NCI-H2029 (cell line): ENCODE measurements at regions not wholly inside any gene's neighbourhood (a gene's known extent, or its start where the extent isn't known, plus 50 kb on each side); places are given as distances from the start of the nearest gene placed in this dataset.

ENCODE experiments used
- DNase-seq: peaks from one replicate; lab custom pipeline; 2025; lab: John Stamatoyannopoulos, UW

DNA sequence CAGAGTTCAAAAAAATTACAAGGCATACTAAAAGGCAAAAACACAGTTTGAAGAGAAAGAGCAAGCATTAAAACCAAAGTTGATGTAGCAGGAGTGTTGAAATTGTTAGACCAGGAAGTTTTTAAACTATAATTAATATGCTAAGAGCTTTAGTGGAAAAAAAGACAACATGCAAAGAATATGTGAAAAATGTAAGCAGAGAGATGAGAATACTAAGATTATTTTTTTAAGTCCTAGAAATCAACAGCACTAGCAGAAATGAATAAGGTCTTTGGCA is 192.6 kb downstream of the ERMARD start:
- no peak for DNase-seq

- DNase-seq = no peak
Observed at GRCh38 chr6:169943241-169944060, 192.0 kb downstream of the ERMARD start.

DNA sequence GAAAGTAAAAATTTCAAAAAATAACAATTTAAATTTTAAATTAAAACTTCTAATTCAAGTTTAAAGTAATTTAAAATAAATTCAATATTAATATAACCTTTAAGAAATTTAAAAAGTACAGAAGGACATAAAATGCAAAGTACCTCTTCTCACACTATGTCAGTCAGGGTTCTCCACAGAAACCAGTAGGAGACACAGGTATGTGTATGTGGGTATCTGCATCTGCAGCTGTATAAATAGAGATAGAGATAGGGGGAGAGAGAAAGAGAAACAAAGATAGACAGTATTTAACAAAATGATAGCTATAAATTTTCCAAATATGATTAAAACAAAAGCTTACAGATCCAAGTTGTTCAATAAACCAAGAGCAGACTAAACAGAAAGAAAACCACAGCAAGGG is 190.8 kb downstream of the ERMARD start:
- no peak for DNase-seq

GRCh38 chr6:169940481-169941271 is 189.3 kb downstream of the ERMARD start:
- no peak for DNase-seq

DNA sequence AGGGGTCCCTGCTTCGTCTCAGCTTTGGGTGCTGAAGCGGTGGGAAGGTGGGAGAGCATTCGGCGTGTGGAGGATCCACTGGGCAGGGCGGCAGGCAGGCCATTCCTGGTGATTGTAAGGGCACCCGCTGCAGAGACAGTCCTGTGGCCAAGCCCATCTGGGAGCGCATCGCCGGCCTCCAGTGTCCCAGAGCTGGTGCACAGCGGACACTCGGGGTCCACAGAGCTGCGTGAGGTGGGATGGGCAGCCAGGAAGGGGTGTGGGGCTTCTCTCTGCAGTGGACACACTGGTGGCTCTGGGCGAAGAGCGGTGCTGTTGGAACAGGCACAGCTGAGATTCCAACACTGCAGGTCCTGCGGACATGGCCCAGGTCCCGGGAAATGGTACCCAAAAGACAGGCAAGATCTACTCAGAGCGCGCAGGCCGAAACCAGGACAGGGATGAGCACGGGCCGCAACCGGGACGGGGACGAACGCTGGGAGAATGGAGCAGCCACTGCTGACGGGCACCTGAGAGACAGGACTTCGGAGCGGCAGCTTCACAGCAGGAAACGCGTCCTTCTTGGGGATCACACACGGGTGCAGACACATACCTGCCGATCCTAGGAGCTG is 188.2 kb downstream of the ERMARD start:
- no peak for DNase-seq

DNA sequence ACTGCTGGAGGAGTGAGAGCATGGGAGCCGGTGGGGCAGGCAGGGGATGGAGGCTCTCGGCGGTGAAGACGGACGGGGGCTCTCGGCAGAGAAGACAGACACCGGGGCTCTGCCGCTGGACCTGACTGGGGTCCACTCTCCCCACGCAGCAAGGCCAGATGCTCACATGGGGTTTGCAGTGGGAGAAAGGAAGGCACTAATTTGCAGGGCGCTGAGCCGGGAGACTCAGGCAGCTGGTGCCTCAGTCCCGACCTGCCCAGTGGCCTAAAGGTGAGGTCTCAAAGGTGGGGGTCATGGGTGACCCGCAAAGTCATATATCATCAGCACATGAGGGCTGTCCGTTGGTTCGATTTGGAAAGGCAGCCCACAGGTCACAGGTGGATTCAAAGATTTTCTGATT is 187.3 kb downstream of the ERMARD start:
- no peak for DNase-seq

- no peak for DNase-seq
Observed at GRCh38 chr6:169938262-169938701, 186.9 kb downstream of the ERMARD start.

DNA sequence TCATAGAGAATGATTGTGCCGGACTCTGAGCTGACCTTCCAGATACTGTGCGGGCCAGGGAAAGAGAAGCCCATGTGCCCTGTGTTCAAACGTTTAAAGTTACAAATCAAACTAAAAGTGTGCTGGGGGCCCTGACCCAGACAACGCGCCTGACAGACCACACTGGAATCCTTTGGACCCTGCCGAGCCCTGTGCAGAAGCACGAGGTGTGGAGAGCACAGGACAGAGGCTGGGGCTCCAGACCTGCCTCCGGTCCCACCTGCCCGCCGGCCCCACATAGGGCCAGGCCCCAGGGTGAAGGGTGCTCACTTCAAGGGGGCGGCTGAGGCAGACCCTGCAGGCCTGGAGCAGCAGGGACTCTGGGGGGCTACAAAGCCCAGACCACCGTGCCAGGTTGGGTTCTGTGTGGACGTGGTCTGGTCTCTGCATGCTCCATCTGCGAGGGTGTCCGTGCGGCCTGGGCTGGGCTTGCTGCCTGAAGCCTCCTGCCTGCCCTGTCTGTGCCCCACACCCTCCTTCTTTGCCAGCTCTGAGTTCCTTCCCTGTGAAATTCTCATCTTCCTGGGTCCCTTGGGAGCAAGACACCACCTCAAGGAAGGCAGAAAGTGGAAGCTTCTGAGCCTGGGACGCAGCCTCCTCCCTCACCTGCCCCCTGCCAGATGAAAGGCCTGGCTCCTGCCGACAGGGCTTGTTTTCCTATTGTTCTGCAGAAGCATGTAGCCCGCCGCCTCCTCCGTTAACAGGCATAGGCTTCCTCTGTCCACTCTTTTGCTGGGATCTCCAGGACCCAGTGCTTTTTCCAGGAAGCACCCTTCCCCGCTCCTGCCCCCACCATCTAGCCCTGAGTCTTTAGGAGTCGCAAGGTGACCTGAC is 186.2 kb downstream of the ERMARD start:
- no peak for DNase-seq

DNA sequence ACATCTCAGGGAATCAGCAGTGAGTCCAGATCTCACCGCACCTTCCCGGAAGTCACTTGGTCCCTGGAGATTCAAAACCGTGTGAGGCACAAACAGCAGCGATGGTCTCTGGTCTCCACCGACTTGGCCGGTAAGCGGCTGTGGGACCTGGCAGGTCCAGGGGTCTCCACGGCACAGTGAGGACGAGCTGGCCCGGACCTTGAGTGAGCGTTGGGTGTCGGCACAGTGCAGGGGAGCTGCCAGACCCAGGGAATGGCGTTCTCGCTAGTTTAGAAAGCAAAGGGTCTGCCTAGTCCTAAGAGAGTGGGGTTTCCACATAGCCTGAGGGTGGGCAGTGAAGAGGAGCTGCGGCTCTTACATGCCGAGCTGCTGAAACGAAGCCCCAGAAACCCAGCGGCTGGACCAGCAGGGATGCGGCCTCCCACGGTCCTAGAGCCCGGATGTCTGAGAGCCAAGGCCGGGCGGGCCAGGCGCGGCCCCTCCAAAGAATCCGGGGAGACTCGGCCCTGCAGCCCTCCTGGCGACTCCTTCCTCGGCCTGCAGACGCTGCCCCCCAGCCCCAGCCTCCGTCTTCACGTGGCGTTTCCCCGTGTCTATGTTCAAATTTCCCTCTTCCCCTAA is 185.0 kb downstream of the ERMARD start:
- DNase-seq = no peak

DNA sequence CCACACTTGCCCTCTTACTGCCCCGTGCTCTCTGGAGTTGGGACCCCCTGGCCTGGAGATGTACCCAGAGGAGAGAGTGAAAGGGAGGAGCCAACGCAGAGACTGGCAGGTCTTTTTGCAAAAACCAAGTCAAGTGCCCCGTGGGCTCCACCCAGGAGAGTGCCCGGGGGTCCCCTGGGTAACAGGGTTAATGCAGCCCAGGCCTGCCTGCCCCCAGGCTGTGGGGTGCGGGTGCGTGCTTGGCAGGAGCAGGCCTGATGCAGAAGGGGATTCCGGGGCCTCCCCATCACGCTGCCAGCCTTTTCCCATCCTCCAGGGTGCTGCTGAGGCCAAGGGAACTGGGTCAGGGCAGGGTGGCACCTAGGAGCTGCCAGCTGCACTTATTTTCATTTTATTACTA is 184.4 kb downstream of the ERMARD start:
- DNase-seq = no peak

- no peak for DNase-seq
Observed at GRCh38 chr6:169935348-169935718, 183.9 kb downstream of the ERMARD start.

GRCh38 chr6:169934699-169935347 is 183.4 kb downstream of the ERMARD start:
- no peak for DNase-seq

DNA sequence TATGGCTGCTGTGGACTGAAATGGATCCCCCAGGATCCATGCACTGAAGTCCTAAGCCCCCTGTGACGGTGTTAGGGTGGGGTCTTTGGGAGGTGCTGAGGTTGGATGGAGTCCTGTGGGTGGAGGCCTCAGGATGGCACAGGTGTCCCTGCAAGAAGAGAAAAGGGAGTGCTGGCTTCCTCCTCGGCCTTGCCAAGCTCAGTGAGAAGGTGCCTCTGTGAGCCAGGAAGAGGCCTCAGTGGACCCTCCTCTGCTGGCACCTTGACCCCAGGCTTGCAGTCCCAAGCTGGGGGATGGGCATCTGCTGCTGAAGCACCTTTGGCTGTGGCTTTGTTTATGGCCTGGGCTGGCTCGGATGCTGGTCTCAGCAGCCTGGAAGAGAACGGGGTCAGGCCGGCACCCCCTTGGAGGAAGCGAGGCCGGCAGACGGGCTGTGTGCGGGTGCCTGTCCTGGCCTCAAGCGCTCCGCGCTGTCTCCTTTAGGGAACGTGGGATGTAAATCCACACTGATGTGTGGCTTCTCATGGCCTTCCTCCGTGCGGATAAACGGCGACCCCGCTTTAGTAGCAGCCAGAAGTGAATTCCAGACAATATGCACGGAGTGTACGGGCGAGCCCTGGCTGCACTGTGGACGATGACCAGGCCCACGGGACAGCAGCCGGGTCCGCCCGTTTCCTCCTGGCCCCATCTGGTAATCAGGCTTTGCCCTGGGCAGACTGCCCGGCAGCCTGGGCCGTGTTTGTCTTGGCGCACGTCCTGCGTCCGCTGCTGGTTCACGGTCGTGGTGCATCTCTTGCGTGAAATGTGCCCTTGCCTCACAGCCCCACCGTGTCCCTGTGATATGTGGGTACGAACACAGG is 182.6 kb downstream of the ERMARD start:
- DNase-seq = peak; percentile 71

GRCh38 chr6:169933251-169933821 is 181.9 kb downstream of the ERMARD start:
- DNase-seq = peak; percentile 96

- DNase-seq = peak; percentile 93
Observed at GRCh38 chr6:169932491-169932890, 181.1 kb downstream of the ERMARD start.

DNA sequence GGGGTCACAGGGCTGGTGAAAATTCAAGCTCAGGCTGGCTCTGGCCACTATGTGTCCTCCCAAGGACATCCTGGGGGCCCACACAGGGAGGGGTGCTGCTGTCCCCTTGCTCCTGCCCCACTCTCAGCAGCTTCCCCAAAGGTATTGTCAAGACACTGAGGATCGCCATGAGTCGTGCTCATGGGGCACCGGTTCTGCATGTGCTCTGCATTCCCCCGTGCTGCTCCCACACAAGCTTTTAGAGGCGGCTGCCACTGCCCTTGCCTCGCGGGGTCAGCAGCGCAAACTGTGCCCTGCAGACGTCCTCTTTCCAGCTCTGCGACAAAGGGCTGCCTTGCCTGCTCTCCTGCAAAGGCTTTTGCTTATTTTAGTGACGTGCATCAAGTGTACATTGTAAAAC is 179.8 kb downstream of the ERMARD start:
- DNase-seq = peak; percentile 68

GRCh38 chr6:169930799-169931198 is 179.4 kb downstream of the ERMARD start:
- no peak for DNase-seq

DNA sequence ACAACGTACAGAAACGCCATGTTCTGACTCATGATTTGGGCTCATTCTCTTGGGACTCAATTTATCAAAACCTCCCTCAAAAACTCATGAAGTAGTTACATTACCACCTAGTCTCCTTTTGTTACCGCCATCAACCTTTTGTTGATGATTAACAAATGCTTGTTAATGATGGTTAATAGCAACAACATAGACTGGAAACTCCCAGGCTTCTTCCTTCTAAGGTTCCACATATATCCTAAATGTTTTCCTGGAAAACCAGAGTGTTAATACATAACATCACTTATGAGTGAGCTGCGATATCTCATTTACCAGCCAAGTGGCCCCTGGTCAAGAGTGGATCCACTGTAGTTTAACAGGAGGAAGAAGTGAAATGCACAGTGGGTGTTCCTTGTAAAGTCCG is 176.3 kb downstream of the ERMARD start:
- no peak for DNase-seq

DNA sequence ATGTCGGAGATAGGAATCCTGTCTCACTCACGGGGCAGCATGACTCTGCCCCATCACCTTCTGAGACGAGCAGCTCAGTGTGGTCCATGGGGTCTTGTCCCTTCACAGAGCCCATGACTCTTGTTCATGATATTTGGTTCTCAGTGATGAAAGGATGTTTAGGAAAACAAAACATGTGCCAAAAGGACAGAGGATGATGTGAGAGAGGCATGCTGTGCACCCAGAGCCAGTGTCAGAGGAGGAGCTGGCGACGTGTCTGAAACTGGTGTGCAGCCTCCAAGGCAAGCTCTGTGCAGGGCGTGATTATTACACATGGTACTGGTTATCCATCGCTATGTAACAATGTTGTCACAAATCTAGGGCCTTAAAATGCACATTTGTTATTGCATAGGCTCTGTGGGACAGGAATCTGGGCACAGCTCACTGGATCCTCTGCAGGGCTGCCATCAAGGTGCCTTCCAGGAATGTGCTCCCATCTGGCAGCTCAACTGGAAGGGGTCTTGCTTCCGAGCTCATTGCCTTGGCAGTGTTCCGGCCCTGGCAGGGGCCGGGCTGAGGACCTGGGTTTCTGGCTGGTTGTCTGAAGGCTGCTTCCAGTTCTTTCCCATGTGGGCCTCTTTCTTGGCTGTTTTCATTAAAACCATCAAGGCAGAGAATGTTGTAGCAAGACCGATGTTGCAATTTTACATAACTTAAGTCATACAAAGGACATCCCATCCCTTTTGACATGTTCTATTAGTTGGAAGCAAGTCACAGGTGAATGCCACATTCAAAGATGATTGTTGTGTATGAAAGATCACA is 175.4 kb downstream of the ERMARD start:
- DNase-seq = no peak
